ENCODE measurements at regions not wholly inside any gene's neighbourhood (a gene's known extent, or its start where the extent isn't known, plus 50 kb on each side); places are given as distances from the start of the nearest gene placed in this dataset.

DNA sequence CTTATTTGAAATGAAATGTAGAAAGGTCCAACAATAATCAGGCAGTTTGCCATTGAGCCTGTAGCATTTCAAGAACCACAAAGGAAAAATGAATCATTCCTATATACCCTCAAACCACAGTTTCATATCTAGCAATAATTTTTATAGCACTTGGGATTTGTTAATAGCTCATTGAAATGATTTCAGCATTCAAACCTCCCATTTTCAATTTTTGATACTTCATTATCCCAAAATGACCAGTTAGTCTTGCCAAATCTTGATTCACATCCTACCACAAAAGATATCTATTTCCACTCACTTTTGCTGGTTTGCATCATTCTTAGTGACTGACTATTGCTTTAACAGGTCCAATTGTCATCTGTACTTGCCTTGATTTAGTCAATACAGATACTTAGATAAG lies 790.1 kb downstream of the TLE1 start:
- DNase-seq, result no peak

DNA sequence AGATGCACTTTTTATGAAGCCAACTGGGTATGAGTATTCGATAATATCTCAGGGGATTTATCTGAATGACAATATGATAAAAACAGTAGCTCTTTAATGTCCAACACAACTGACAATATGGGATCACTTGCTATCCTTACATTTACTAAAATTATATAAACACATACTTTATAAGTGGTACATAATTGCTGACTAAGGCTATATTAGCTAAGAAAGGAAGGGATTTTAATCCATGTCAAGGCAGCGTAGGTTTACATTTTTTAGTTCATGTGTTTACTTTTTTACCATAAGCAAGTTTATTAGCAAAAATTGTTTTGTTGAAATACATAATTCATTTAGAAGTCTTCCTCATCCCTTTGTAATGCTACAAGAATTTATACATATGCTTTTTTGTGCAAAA lies 796.2 kb downstream of the TLE1 start:
- DNase-seq, result no peak

DNA sequence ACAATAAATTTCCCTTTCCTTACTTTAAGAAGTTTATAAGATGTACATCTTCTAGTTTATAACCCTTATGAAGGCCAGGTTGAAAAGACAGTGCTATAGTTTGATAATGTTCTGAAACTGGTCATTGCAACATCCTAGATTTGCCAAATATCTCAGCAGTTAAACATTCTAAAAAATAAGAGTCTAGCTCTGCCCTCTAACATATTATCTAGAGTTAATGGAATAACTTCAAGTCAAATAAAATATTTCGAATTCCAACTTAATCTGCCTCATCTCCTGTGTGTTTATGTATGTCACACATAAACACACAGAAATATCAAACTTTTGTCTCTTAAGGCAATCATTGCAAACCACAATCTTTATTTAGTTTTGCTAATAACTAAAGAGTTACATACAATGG lies 796.6 kb downstream of the TLE1 start:
- DNase-seq, result no peak

DNA sequence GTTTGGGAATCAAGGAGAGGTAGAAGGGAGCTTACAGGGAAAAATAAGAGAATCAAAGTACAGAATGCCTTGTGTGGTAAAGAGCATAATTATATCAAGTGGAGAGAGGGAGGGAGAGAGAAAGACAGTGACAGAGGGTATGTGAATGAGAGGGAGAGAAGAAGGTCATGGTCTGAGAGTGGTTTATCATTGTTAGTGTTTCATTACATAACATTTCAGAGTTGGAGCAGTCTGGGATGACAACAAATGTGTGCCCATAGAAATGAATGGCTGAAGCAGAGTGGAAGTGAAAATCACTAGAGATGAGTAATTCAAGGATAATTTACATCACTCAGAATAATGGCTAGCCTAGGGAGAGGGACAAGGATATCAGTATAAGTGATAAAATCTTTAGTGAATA lies 799.2 kb downstream of the TLE1 start:
- no peak for DNase-seq

DNA sequence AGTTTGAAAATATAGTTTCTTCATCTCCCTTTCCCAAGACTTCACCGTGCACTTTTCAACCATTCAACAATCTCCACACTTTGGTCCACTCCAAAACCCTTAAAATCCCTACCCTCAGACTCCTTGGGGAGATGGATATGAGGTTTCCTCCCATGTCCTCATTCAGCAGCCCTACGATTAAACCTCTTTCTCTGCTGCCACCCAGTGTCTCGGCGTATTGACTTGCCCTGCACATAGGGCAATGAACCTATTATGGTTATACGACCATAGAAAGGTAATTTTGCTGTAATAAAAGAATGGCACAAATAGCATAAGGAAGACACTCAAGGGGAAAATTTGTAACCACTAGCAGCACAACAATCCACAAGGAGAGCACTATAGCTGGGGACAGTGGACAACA lies 803.5 kb downstream of the TLE1 start:
- DNase-seq, result peak in 10 of 14 donors; percentile 0 to 38 (median 10)

DNA sequence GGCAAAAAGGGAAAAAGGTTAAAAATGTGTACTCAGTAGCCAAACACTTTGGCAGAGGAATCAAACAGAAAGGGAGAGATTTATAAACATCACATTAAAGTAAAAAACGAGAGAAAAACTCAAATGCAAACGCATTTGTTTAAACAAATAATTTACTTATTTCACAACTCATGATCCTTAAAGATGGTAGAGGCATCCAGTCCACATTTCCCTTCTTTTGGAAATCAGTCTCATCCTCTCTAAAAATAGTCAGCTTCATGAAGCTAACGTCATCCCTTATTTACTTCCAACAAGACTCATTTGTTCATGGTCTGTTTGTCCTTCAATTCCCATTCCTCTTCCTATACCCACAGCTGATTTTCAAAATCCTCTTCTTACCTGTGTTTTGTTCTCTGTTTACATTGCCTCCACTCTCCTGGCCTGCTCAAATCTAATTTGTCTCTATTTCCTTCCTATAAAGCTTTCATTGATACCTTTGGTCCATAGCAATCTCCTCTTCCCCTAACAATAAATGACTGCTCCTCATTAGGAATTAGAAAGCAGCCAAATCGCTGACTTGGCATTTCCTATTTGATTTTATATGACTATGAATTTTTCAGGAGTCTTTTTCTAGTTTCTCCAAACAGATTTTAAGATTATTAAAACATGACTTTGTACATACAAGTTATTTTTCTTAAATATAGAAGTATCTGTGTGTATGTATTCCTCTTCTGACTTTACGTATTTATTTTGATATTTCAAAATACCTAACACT lies 805.3 kb downstream of the TLE1 start:
- DNase-seq, result no peak

DNA sequence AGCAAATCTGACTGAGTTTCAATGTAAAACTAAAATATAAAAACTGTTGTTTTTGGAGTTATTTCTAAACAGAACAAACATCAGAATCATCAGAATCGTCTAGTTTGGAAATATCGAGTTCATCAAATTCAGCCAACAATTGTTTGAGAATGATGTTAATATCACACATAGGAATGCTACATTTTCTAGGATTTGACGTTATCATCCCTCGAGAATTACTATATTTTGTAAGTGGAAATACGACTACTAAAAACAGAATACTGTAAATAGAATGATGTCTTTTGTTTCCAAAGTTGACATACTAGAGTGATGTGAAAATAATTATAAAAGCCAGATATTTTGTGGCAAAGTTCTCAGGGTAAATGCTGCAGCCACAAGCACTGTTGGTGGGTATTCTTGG lies 805.9 kb downstream of the TLE1 start:
- no peak for DNase-seq

DNA sequence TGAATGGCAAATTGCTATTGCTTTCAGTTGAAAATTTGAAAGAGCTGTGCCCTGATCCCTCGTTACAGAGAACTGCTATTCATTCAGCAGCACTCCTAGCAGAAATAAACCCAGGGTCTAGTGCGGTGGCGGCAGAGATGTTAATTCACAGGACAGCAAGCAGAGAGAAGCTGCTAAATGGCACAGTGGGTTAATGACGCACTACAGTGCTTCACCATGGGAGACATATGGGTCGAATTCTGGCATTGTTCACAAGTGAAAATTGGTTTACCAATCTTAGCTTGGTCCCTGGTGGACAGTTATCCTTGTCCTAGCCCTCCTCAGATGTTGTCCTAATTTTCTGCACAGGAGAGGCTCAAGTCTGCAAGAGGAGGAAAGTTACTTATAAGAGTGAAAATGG lies 807.4 kb downstream of the TLE1 start:
- no peak for DNase-seq

DNA sequence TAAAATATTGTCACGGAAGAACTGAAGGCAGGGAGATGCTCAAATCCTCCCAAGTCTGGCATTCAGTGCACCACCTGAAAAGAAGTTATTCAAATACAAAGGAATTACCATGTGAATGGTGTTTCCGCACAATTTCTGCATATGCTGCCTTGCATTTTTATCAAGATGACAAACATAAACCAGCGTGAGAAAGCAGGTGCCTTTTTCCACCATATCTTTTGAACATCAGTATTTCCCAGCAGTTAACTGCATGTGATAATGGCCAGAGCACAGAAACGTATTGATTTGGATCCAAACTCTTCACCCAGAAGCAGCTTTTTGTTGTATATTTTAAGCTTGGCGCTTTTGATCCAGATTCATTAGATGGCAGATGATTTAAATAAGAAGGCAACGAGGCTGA lies 808.0 kb downstream of the TLE1 start:
- no peak for DNase-seq

DNA sequence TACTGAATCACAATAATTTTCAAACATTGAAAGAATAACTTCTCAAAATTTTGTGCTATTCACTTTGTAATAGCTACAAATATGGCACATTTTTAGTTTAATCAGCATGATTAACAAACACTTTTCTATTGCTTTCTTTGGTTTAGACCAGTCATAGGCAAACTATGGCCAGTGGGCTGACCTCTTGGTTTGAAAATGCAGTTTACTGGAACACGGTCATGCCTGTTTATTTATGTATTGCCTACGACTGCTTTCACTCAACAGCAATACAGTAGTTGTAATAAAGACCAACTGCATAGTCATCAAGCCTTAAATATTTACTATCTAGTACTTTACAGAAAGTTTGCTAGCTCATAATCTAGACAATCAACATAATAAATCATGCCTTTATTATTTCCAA lies 810.8 kb downstream of the TLE1 start:
- DNase-seq, result no peak

DNA sequence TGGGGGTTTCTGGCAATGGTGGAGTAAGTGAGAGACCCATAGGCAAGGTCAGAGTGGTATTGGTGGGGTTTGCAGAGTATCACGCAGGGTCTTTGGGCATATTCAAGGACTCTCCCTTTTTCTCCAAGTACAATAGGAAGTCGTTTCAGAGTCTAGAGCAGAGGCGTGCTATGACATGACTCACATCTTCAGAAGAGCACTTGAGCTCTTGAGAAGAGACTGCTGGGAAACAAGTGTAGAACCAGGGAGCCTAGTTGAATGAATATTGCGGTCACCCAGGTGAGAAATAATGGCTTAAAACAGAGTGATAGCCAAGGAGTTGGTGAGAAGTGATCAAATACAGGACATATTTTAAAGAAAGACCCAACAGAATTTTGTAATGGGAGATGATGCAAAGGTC lies 813.4 kb downstream of the TLE1 start:
- no peak for DNase-seq

DNA sequence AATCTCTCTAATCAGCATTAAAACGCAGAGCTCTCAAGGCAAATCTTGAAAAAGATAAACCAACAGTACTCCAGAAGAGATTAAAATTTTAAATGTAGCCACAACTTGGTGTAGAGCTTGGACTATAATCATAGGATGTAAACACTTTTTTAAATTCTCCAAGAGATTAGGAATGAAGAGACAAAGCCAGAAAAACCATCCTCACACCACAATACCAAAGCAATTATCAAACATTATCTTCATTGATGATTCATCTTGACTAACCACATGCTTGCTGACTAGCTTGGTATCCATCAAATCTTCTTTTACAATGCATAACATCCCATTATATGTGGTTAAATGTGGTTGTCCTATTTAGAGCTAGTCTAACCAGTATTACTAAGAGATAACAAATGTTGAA lies 815.1 kb downstream of the TLE1 start:
- no peak for DNase-seq

DNA sequence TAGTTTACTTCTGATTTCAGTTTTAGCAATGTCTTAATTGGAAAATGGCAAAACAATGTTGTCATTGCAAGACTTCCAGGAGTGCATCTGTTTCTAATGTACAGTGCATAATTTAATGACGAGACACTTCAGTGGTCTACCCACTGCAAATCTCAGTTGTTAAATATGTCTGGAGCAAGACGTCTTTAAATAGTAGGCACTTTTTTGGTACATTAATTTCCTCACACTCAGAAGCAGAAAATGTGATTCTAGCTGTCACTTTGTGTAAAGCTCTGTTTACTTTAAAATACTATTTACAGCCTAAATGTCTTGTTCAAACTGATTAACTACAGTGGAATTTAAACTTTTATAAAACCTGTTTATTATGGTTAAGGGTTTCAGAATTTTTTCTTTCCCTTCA lies 815.5 kb downstream of the TLE1 start:
- DNase-seq, result no peak

DNA sequence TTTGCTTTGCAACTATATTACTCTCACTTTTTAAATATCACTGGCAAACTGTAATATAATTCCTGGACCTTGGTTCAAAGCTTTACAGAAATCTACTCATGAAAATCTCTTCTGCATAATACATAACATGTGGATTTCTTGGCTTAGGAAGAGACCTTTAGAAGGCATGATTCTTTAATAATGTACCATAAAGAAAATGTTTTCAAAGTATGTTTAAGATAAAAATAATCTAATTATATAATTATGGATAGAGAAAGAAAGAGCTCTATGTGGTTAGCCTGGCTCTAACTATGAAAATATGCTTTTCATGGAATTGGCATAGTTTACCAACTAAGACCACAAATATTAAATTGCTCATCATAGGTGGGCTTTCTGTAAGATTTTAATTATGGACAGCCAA lies 817.8 kb downstream of the TLE1 start:
- no peak for DNase-seq

DNA sequence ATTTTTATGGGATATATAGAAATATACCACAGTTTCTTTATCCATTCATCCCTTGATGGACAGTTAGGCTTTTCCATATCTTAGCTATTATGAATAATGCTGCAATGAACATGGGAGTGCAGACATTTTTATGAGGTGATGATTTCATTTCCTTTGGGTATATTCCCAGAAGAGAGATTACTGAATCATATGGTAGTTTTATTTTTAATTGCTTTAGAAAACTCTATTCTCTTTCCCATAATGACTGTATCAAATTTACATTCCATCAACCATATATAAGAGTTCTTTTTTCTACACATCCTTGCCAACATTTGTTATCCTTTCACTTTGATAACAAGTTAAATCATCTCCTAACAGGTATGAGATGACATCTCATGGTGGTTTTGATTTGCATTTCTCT lies 821.6 kb downstream of the TLE1 start:
- DNase-seq, result no peak

DNA sequence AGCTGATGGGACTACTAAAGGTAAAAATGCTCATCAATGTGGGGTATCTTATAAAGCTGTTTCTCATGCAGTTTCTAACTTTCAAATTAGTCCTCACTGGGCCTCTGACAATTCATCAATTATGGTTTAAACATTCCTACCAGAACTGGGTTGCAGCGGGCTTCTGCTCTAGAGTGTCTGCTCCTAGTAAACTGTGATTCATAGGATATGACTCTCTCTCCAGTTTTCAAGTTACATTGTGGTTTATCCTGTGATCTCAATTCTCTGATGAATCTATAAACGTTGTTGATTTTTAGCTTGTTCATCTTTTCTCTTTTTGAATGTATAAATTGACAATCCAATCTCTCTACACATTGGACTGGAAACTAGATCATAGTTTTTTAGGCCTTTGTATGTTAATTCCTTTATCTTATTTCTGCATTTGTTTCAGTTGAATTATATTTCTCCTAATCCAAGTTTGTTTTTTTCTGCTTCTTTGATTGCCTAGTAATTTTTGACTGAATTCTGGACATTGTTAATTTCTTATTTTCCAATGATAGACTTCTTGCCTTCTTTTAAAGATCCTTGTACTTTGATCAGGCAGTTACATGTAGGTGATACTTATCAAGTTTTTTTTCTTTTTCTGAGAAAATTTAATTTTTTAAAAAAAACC lies 822.6 kb downstream of the TLE1 start:
- no peak for DNase-seq

DNA sequence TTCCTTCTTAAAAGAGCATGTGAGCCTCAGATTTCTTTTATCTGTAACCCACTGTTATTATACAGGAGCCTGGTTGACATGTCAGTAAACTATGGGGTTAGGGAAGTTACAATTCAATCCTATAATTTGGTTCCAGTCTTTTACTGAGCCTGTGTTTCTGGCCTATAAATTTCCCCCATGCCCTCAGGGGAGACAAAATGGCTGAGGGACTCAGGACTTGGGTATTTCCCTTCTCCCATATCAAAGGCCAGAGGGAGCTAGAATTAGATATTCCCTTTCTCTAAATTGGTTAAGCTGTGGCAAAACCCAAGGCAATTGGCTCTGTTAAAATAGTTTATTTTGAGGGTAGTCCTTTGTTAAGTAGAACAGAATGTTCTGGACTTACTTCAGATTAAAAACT lies 823.2 kb downstream of the TLE1 start:
- no peak for DNase-seq

DNA sequence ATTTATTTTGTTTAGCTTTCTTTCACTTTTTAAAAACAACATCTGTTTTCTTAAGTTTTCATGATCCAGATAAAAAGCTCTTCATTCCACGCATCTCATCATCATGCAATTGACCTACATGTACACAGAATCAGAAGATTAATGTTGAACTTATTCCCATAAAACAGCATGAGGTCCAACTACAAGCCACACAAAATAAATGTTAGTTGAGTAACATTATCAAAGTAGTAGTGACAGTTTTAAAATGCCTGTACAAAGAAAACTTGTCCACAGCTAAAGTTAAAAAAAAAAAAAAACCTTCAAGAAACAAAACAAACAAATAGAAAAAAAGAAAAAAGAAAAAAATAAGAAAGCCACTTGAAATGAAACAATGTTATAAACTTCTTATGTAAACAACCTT lies 846.3 kb downstream of the TLE1 start:
- no peak for DNase-seq

DNA sequence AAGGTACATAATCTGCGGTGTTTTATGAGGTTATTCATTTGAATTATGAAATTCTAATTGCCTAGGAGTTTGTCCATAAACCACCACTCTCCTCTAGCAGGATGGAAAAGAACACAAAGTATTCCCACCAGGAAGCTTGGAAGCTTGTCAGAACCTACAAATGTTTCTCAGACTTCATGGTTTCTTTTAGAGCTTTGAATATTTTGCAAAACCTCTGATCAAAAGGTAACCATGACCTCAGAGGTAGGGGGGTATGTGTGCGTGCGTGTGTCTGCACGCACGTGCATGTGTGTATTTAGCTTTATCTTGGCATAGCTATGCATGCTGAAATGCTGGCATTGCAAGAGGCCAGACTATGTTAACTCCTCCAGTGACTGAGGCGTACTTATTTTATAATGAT lies 847.0 kb downstream of the TLE1 start:
- DNase-seq, result no peak

DNA sequence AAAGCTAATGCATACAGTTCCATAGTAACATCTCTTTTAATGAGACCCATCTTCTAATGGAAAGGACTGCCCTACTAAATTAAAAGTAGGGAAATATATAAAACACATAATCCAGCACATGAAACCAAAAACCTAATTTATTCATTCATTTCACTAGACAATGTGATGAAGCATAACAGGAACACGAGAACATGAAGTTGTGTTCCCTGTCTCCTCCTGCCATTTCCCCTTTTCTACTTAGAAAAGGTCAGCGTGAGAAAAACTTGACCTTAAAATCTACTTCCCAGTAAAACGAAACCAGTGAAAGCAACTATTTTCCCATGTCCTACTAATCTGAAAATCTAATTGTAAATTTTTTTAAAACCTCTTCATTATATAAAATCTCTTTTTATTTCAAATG lies 847.5 kb downstream of the TLE1 start:
- DNase-seq, result no peak

DNA sequence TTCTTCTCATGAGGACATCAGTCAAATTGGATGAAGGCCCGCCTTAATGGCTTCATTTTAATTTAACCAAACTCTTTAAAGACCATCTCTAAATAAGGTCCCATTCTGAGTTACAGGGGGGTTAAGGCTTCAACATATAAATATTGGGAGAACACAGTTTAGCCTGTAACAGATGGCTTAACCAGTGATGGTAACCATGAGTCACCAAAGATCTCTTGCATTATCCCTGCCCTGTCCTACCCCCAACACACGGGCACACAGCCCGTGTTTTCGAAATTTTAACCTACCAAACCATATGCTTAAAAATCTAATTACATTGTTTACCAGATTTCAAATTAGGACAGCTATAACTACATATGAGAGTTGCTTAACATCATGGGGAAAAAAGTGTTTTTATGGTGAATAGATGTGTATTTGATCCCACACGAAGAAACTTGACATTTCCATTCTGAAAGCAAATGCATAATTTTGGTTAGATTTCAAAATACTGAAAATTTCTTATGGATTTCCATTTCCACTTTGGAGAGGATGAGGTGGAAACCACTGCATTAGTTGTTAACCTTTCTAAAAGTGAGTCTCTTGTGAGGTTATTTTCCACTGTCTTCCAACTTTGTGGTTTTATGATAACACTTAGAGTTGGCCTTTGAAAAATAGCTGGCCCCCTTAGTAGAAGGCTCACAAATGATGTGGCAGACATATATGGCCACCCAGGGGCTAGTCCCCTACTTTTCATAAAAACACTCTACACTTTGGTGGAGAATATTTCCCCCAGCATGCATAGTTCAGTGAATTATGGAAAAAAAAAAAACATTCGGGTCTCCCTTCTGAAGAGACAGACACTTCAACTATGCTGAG lies 849.3 kb downstream of the TLE1 start:
- no peak for DNase-seq

DNA sequence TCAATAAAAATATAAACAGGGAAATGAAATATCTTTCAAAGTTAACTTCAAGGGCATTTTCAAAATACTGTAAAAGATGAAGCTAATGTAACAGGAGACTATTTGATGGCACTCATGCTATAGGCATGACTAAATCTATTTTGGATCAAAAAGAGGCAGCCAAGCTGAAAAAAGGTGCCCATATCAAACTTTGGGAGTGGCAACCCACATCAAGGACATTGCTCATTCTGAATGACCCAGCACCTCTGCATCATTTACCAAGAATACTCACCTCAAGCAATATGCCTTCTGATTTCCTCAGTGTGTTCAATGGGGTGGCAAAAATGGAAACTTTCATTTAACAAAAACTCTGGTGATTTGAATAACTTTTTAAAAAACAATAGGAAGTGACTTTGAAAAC lies 853.3 kb downstream of the TLE1 start:
- DNase-seq, result no peak

DNA sequence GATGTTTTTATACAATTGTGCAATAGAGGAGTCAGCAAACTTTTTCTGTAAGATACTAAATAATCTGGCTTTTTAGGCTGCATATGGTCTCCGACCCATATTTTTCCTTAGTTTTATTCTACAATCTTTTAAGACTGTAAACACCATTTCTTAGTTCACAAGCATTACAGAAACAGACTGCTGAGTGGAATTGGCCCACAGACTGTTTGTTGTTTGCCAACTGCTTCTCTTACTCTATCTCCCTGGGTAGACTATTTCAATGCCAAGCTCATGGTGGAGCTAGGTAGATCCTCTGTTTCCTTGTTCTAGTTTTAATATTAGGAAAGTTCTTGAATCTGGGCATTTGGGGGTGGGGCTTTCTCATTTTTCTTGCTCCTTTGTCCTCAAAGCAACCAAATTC lies 857.6 kb downstream of the TLE1 start:
- no peak for DNase-seq

DNA sequence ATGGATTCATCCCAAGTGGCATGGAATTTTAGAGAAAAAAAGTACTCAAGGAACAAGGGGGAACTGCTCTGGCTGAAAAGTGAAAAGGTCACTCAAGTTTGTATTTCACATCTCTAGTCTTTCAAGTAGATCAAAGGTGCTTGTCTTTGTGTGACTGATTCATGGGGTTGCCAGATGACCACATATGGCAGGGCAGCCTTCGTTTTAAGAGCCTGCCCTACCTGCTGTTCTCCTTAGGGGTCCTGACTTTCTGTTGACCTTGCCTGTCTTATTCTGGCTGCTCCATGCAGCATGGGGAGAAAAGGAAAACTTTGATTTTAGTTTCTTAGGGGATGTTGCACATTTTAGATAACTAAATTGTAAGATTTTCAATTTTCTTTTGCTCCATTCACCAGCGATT lies 877.7 kb downstream of the TLE1 start:
- no peak for DNase-seq

Data from C1 segment of cervical spinal cord (tissue), 14 donors.